ENCODE measurements at regions not wholly inside any gene's neighbourhood (a gene's known extent, or its start where the extent isn't known, plus 50 kb on each side); places are given as distances from the start of the nearest gene placed in this dataset.
"Not testable (repeated sequence)": the region's sequence is repeated elsewhere in the genome, so short reads cannot be mapped to it uniquely, and the experiment has no call there.

DNA sequence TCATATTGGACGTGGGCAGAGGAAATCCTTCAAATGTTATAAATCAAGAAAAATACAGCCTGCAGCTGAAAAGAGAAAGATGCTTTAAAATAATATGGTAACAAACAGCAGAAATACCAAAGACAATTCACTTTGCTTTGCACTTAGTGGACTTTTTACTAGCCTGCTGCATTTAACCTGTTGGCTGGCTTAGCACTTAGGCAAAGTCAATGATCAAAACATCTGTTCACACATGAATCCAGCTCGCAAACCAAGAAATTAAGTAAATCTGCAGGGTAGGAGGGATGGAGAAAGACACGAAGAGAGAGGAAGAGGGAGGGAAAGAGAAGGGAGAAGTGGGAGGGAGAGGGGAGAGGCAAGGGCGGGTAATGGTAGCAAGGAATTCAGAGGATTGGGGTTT, 103.6 kb upstream of the RAB4A start:
- Mint-ChIP-seq H3K27me3 (no peaks in the 10 kb centered on the region), H3K4me1 (peaks cover 9% of the 10 kb centered on the region), H3K9me3 (no peaks in the 10 kb centered on the region), H3K27ac (ENCODE audit: low read depth) (no peak overlapping the region), H3K36me3 (ENCODE audit: insufficient read depth) (peaks cover 4% of the 10 kb centered on the region), H3K4me3 (no peak overlapping the region)
- ATAC-seq (replicated peaks; ENCODE audit: extremely low read depth, poor library complexity, severe bottlenecking), result no peak
- no peak for DNase-seq (ENCODE audit: low spot score in 2 of 2)

- Mint-ChIP-seq H3K4me3 (no peak overlapping the region), H3K27ac (ENCODE audit: low read depth) (no peak overlapping the region), H3K9me3 (no peaks in the 10 kb centered on the region), H3K27me3 (no peaks in the 10 kb centered on the region), H3K4me1 (peaks cover 6% of the 10 kb centered on the region), H3K36me3 (ENCODE audit: insufficient read depth) (peaks cover 2% of the 10 kb centered on the region)
- DNase-seq (ENCODE audit: low spot score in 2 of 2) (no peak), ATAC-seq (replicated peaks; ENCODE audit: extremely low read depth, poor library complexity, severe bottlenecking) (no peak)
Measured at GRCh38 chr1:229169399-229169798, 101.5 kb upstream of the RAB4A start.

GRCh38 chr1:229170274-229170673, 100.6 kb upstream of the RAB4A start:
- DNase-seq (ENCODE audit: low spot score in 2 of 2) (no peak), ATAC-seq (replicated peaks; ENCODE audit: extremely low read depth, poor library complexity, severe bottlenecking) (no peak)
- H3K4me3 Mint-ChIP-seq, result no peak overlapping the region
- no peaks in the 10 kb centered on the region for H3K27me3 Mint-ChIP-seq
- no peaks in the 10 kb centered on the region for H3K9me3 Mint-ChIP-seq
- H3K36me3 Mint-ChIP-seq (ENCODE audit: insufficient read depth), result peaks cover 2% of the 10 kb centered on the region
- H3K4me1 Mint-ChIP-seq, result no peaks in the 10 kb centered on the region
- no peak overlapping the region for H3K27ac Mint-ChIP-seq (ENCODE audit: low read depth)

DNA sequence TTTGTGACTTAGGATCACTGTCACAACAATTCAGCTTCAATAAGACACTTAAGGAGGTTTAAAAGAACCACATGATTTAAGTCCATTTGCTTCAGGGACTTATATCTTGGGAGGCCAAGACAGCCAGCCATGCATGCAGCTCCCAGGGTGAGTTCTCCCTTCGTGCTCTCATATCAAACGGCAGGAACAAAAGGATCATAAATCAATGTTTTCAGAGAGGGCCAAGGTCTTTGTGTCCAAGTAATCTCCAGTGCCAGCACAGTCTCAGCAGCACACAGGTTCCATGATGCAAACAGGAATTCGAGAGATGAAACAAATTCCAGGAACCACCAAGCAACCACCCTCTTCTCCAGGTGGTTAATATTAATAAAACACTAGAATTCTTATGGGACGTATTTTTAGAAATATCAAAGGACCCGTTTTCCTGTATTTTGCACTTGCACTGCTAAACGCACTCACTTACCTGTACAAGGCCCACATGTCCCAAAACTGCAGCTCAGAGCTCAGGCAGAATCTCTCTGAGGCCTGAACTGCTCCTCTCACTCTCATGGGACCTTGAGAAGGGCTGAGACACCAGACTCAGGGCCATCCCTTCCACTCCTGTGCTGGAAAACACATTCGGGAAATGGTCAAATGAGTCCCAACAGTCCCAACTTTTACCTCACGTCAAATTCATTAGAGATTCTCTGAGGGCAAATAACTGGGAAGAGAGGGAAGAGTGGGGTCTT, 100.0 kb upstream of the RAB4A start:
- Mint-ChIP-seq H3K4me1 (no peaks in the 10 kb centered on the region), H3K36me3 (ENCODE audit: insufficient read depth) (peaks cover under 1% of the 10 kb centered on the region), H3K27me3 (no peaks in the 10 kb centered on the region), H3K9me3 (no peaks in the 10 kb centered on the region), H3K4me3 (no peak overlapping the region), H3K27ac (ENCODE audit: low read depth) (no peak overlapping the region)
- DNase-seq (ENCODE audit: low spot score in 2 of 2) (no peak), ATAC-seq (replicated peaks; ENCODE audit: extremely low read depth, poor library complexity, severe bottlenecking) (no peak)

DNA sequence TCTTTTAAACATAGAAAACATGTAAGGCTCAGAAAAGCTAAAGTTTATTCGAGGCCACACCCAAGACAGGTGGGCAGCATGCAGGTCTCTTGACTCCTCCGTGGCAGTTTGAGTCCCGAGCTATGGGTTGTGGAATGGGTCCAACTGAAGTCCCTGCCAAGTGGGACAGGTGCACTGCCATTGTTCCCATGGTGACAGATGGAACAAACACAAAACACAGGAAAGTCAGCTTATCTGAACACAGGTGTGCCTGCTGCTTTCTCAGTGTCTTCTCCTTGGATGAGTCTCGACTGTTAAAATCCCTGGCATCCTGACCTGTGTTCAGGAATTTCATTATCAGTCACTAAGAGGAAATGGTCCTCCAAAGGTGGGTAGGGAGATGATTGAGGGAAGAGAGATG, 99.0 kb upstream of the RAB4A start:
- H3K36me3 Mint-ChIP-seq (ENCODE audit: insufficient read depth), result no peaks in the 10 kb centered on the region
- no peaks in the 10 kb centered on the region for H3K9me3 Mint-ChIP-seq
- DNase-seq (ENCODE audit: low spot score in 2 of 2), result no peak
- no peaks in the 10 kb centered on the region for H3K27me3 Mint-ChIP-seq
- no peaks in the 10 kb centered on the region for H3K4me1 Mint-ChIP-seq
- no peak overlapping the region for H3K27ac Mint-ChIP-seq (ENCODE audit: low read depth)
- no peak overlapping the region for H3K4me3 Mint-ChIP-seq
- ATAC-seq (replicated peaks; ENCODE audit: extremely low read depth, poor library complexity, severe bottlenecking), result no peak

GRCh38 chr1:229173491-229174476, 97.1 kb upstream of the RAB4A start:
- not testable (repeated sequence) for H3K9me3 Mint-ChIP-seq; DNase-seq (ENCODE audit: low spot score in 2 of 2); H3K27me3 Mint-ChIP-seq

DNA sequence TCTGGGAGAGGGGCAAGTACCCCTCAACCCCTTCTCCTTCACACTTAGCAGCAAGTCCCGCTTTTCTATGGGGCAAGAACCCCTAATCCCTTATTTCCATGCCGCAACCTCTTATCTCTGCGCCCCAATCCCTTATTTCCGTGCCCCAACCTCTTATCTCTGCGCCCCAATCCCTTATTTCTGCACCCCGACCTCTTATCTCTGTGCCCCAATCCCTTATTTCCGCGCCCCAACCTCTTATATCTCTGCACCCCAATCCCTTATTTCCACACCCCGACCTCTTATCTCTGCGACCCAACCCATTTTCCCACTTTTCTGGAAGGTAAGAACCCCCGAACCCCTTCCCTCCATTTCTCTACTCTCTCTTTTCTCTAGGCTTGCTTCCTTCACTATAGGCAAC, 95.6 kb upstream of the RAB4A start:
- H3K4me3 Mint-ChIP-seq; H3K4me1 Mint-ChIP-seq; H3K9me3 Mint-ChIP-seq; ATAC-seq (replicated peaks; ENCODE audit: extremely low read depth, poor library complexity, severe bottlenecking); H3K27me3 Mint-ChIP-seq; DNase-seq (ENCODE audit: low spot score in 2 of 2); H3K27ac Mint-ChIP-seq (ENCODE audit: low read depth); H3K36me3 Mint-ChIP-seq (ENCODE audit: insufficient read depth): not testable (repeated sequence)

More at GRCh38 chr1:229173491-229174476, 97.1 kb upstream of the RAB4A start:
- not testable (repeated sequence) for ATAC-seq (replicated peaks; ENCODE audit: extremely low read depth, poor library complexity, severe bottlenecking); H3K4me1 Mint-ChIP-seq; H3K4me3 Mint-ChIP-seq; H3K36me3 Mint-ChIP-seq (ENCODE audit: insufficient read depth); H3K27ac Mint-ChIP-seq (ENCODE audit: low read depth)

DNA sequence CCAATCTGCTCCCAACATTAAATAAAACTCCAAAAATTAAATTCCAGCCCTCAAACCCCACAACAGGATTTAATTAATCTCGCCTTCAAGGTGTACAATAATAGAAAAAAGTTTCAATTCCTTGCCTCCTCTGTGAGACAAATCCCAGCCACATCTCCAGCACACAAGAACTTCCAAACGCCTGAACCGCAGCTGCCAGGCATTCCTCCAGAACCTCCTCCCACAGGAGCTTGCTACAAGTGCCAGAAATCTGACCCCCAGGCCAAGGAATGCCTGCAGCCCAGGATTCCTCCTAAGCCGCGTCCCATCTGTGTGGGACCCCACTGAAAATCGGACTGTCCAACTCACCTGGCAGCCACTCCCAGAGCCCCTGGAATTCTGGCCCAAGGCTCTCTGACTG, 94.5 kb upstream of the RAB4A start:
- not testable (repeated sequence) for H3K27me3 Mint-ChIP-seq; DNase-seq (ENCODE audit: low spot score in 2 of 2); H3K4me3 Mint-ChIP-seq; ATAC-seq (replicated peaks; ENCODE audit: extremely low read depth, poor library complexity, severe bottlenecking); H3K27ac Mint-ChIP-seq (ENCODE audit: low read depth); H3K9me3 Mint-ChIP-seq; H3K36me3 Mint-ChIP-seq (ENCODE audit: insufficient read depth); H3K4me1 Mint-ChIP-seq

DNA sequence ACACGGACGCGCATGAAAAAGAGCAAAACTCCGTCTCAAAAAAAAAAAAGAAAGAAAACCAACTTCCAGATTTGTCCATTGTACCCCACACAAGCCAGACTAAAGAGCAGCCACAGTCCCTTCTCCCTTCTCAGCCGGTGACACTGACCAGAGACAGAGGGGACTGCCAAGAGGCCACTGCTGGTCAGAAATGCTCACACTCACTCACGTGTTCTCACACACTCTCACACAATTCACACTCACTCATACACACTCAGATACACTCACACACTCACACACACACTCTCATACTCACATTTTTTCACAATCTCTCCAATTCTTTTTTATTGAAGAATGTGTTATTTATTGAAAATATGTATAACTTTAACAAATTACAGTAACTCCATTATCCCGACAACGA, 90.8 kb upstream of the RAB4A start:
- no peak for ATAC-seq (replicated peaks; ENCODE audit: extremely low read depth, poor library complexity, severe bottlenecking)

GRCh38 chr1:229181419-229181818, 89.5 kb upstream of the RAB4A start:
- H3K4me3 Mint-ChIP-seq, result no peak overlapping the region
- no peak overlapping the region for H3K27ac Mint-ChIP-seq (ENCODE audit: low read depth)
- H3K4me1 Mint-ChIP-seq, result peaks cover 4% of the 10 kb centered on the region
- DNase-seq (ENCODE audit: low spot score in 2 of 2) (no peak), ATAC-seq (replicated peaks; ENCODE audit: extremely low read depth, poor library complexity, severe bottlenecking) (no peak)
- no peaks in the 10 kb centered on the region for H3K27me3 Mint-ChIP-seq
- no peaks in the 10 kb centered on the region for H3K9me3 Mint-ChIP-seq
- H3K36me3 Mint-ChIP-seq (ENCODE audit: insufficient read depth), result no peaks in the 10 kb centered on the region

More for the DNA sequence above, 90.8 kb upstream of the RAB4A start:
- no peak for DNase-seq (ENCODE audit: low spot score in 2 of 2)
- Mint-ChIP-seq H3K9me3 (no peaks in the 10 kb centered on the region), H3K27me3 (no peaks in the 10 kb centered on the region), H3K4me1 (no peaks in the 10 kb centered on the region), H3K4me3 (no peak overlapping the region), H3K36me3 (ENCODE audit: insufficient read depth) (no peaks in the 10 kb centered on the region), H3K27ac (ENCODE audit: low read depth) (no peak overlapping the region)

DNA sequence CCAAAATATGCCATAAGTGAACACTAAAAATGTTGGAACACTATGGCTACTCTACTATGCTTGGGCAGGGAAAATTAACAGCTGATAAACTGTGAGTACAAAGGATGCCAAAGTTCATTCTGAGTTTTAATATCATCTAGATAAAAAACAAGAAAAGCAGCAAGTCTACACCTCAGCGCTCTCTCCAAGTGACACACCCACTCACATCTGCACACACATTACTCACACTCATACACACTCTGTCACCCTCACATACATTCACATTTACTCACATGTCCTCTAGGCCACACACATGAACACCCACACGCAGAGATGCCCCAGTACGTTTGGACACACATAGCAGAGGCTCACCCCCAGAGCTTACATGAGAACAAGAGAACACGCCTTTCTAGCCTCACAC, 87.3 kb upstream of the RAB4A start:
- no peak for ATAC-seq (replicated peaks; ENCODE audit: extremely low read depth, poor library complexity, severe bottlenecking)
- no peak for DNase-seq (ENCODE audit: low spot score in 2 of 2)
- H3K27ac Mint-ChIP-seq (ENCODE audit: low read depth), result no peak overlapping the region
- H3K4me3 Mint-ChIP-seq, result no peak overlapping the region
- H3K27me3 Mint-ChIP-seq, result no peaks in the 10 kb centered on the region
- peaks cover 9% of the 10 kb centered on the region for H3K4me1 Mint-ChIP-seq
- H3K9me3 Mint-ChIP-seq, result no peaks in the 10 kb centered on the region
- H3K36me3 Mint-ChIP-seq (ENCODE audit: insufficient read depth), result peaks cover 3% of the 10 kb centered on the region

- no peaks in the 10 kb centered on the region for H3K9me3 Mint-ChIP-seq
- H3K4me3 Mint-ChIP-seq, result no peak overlapping the region
- ATAC-seq (replicated peaks; ENCODE audit: extremely low read depth, poor library complexity, severe bottlenecking), result no peak
- DNase-seq (ENCODE audit: low spot score in 2 of 2), result no peak
- H3K4me1 Mint-ChIP-seq, result peaks cover 9% of the 10 kb centered on the region
- peaks cover 3% of the 10 kb centered on the region for H3K36me3 Mint-ChIP-seq (ENCODE audit: insufficient read depth)
- H3K27me3 Mint-ChIP-seq, result no peaks in the 10 kb centered on the region
- H3K27ac Mint-ChIP-seq (ENCODE audit: low read depth), result no peak overlapping the region
Measured at GRCh38 chr1:229184066-229184465, 86.8 kb upstream of the RAB4A start.

DNA sequence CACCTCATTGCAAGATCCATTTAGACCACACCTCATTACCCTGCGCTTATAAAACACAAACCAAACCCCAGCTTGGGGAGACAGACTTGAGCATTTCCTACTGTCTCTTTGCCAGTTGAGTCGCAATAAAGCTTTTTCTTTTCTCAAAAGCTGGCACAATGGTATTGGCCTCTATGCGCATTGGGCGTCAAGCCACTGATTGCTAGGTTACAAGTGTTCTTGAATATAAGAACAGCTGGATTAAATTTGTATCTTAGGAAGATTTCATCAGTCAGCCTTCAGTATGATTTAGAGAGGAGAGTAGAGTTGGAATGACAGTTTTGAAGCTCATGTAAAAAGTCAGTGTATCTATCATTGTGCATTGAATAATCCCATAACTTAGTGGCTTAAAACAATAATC, 84.9 kb upstream of the RAB4A start:
- Mint-ChIP-seq H3K36me3 (ENCODE audit: insufficient read depth) (peaks cover 3% of the 10 kb centered on the region), H3K27me3 (no peaks in the 10 kb centered on the region), H3K4me3 (no peak overlapping the region), H3K9me3 (no peaks in the 10 kb centered on the region), H3K4me1 (peaks cover 14% of the 10 kb centered on the region), H3K27ac (ENCODE audit: low read depth) (peak overlapping the region; percentile 60)
- ATAC-seq (replicated peaks; ENCODE audit: extremely low read depth, poor library complexity, severe bottlenecking) (no peak), DNase-seq (ENCODE audit: low spot score in 2 of 2) (no peak)

Measured in central memory CD8-positive, alpha-beta T cell (primary cell).